Ovary (tissue), 3 donors: ENCODE measurements at regions not wholly inside any gene's neighbourhood (a gene's known extent, or its start where the extent isn't known, plus 50 kb on each side); places are given as distances from the start of the nearest gene placed in this dataset.

ENCODE experiments used
- POLR2A ChIP-seq: fragments of 450-650 bp; IDR thresholded peaks from one replicate; pipeline ENCODE4 v1.6.1; 2017; ENCODE audit warnings: antibody characterized with exemption, mild to moderate bottlenecking, moderate library complexity
- TF ChIP-seq, protein P1 (sequence below), 3 donors: fragments of 450-650 bp in 2 of 3; fragments of 200-600 bp in 1 of 3; IDR thresholded peaks; one replicate each; pipeline versions ENCODE4 v1.5.1 to v1.8.0; 2016 to 2022; ENCODE audit warnings: antibody characterized with exemption in 3 of 3, mild to moderate bottlenecking in 1 of 3
- donor health status: DM: no; HTN: no; CAD: no.

DNA sequence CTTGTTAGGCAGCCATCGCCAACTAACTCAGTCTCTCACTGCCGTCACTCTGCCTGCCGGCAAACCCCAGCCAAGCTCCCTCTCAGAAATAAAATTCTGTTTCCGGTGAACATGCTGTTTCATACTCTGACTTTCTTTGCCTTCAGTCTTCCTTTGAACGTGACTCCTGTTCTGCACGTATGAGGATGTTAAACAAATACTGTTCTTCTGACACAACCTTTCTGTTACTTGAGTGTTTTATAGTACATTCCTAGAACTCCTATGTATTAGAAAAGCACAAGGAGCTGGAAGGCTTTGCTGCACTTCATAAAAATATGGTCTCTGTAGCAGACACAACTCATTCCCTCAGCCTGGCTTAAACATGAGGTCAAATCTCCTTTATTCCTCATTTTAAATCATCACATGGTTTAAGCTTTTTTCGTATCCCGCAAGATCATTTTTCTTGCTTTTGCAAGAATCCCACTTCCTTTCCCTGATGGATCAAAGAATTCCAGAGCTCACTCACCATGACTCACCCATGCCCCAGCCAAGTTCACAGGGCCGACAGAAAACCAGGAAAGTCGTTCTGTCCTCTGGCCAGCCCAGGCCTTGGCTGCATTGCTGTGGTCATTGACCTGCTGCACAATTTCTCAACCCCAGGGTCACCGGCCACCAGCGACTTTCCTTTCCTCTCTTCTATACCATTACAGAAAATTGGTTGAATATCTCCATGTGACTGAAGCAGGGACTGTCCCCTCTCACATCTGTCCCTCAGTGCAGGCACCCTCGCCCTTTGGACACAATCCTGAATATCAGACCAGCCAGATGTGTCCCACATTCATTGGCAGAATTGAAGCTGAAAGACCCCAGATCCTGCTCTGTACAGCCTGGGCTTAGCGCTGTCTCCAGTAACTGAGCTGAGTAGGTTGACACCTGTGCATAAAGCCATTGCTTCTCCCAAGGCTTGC is 183.1 kb upstream of the ARL4C start:
- TF ChIP-seq POLR2A = no peak
- TF ChIP-seq, protein P1, sequence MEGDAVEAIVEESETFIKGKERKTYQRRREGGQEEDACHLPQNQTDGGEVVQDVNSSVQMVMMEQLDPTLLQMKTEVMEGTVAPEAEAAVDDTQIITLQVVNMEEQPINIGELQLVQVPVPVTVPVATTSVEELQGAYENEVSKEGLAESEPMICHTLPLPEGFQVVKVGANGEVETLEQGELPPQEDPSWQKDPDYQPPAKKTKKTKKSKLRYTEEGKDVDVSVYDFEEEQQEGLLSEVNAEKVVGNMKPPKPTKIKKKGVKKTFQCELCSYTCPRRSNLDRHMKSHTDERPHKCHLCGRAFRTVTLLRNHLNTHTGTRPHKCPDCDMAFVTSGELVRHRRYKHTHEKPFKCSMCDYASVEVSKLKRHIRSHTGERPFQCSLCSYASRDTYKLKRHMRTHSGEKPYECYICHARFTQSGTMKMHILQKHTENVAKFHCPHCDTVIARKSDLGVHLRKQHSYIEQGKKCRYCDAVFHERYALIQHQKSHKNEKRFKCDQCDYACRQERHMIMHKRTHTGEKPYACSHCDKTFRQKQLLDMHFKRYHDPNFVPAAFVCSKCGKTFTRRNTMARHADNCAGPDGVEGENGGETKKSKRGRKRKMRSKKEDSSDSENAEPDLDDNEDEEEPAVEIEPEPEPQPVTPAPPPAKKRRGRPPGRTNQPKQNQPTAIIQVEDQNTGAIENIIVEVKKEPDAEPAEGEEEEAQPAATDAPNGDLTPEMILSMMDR (IDR thresholded peaks at IDR 0.05) = no peak
